Upper lobe of right lung (tissue), 1 donor: ENCODE measurements at regions not wholly inside any gene's neighbourhood (a gene's known extent, or its start where the extent isn't known, plus 50 kb on each side); places are given as distances from the start of the nearest gene placed in this dataset.

Experiments
- ATAC-seq: fragments of 200-7000 bp; cut with Tn5 transposase; one replicate; pipeline ENCODE4 v1.9.1; 2020; ENCODE audit warnings: mild to moderate bottlenecking, moderate library complexity
- DNase-seq: peaks from one replicate; pipeline ENCODE4 v3.0.0-alpha.2; 2020
- H3K27ac ChIP-seq: fragments of 200-600 bp; one replicate; pipeline ENCODE4 v1.8.0; 2022
- H3K27me3 ChIP-seq: fragments of 200-600 bp; one replicate; pipeline ENCODE4 v1.8.0; 2022; ENCODE audit warnings: mild to moderate bottlenecking
- H3K36me3 ChIP-seq: fragments of 200-600 bp; one replicate; pipeline ENCODE4 v1.8.0; 2022
- H3K4me1 ChIP-seq: fragments of 200-600 bp; one replicate; pipeline ENCODE4 v1.8.0; 2022
- H3K4me3 ChIP-seq: fragments of 200-600 bp; one replicate; pipeline ENCODE4 v1.8.0; 2022; ENCODE audit warnings: mild to moderate bottlenecking
- H3K9me3 ChIP-seq: fragments of 200-600 bp; one replicate; pipeline ENCODE4 v1.8.0; 2022
- CTCF ChIP-seq: fragments of 200-600 bp; IDR thresholded peaks from one replicate; pipeline ENCODE4 v1.8.0; 2022; ENCODE audit warnings: antibody characterized with exemption
- intact Hi-C: fragments of 100-400 bp; cut with DNase I; formaldehyde crosslinking; loops from one replicate; pipeline ENCODE4 v1.11.0; 2022
- donor health status: DM: no; HTN: yes; CAD: no; lungs with severe emphysema.

GRCh38 chr9:79986437-79986836 lies 414.7 kb downstream of the TLE4 start:
- intact Hi-C loops = no loop called here

GRCh38 chr9:79985772-79986171 lies 414.0 kb downstream of the TLE4 start:
- H3K4me3 ChIP-seq = no peak overlapping the region
- H3K27me3 ChIP-seq = no peaks in the 10 kb centered on the region
- no peak overlapping the region for H3K27ac ChIP-seq
- DNase-seq = no peak
- no peaks in the 10 kb centered on the region for H3K4me1 ChIP-seq
- no peaks in the 10 kb centered on the region for H3K9me3 ChIP-seq
- no peak for TF ChIP-seq CTCF
- H3K36me3 ChIP-seq = no peaks in the 10 kb centered on the region
- ATAC-seq = no peak
- intact Hi-C loops = no loop called here

More at GRCh38 chr9:79986437-79986836, 414.7 kb downstream of the TLE4 start:
- ATAC-seq (no peak), DNase-seq (no peak)
- no peak for TF ChIP-seq CTCF
- H3K27me3 ChIP-seq = no peaks in the 10 kb centered on the region
- no peaks in the 10 kb centered on the region for H3K4me1 ChIP-seq
- H3K4me3 ChIP-seq = no peak overlapping the region
- H3K36me3 ChIP-seq = no peaks in the 10 kb centered on the region
- no peaks in the 10 kb centered on the region for H3K9me3 ChIP-seq
- no peak overlapping the region for H3K27ac ChIP-seq

- Histone ChIP-seq H3K27ac (no peak overlapping the region), H3K36me3 (no peaks in the 10 kb centered on the region), H3K4me3 (no peak overlapping the region), H3K9me3 (no peaks in the 10 kb centered on the region), H3K4me1 (no peaks in the 10 kb centered on the region), H3K27me3 (no peaks in the 10 kb centered on the region)
- no peak for ATAC-seq
- no peak for TF ChIP-seq CTCF
- DNase-seq = no peak
- intact Hi-C loops = no loop called here
Observed at GRCh38 chr9:79985264-79985663, 413.5 kb downstream of the TLE4 start.

- no peaks in the 10 kb centered on the region for H3K27me3 ChIP-seq
- no peak for ATAC-seq
- no peaks in the 10 kb centered on the region for H3K36me3 ChIP-seq
- TF ChIP-seq CTCF = no peak
- no peak overlapping the region for H3K27ac ChIP-seq
- no peaks in the 10 kb centered on the region for H3K9me3 ChIP-seq
- DNase-seq = no peak
- intact Hi-C loops = no loop called here
- no peaks in the 10 kb centered on the region for H3K4me1 ChIP-seq
- H3K4me3 ChIP-seq = no peak overlapping the region
Observed at GRCh38 chr9:79984429-79985067, 412.8 kb downstream of the TLE4 start.

- TF ChIP-seq CTCF = no peak
- ATAC-seq (no peak), DNase-seq (no peak)
- intact Hi-C loops = no loop called here
- Histone ChIP-seq H3K27me3 (no peaks in the 10 kb centered on the region), H3K27ac (no peak overlapping the region), H3K9me3 (no peaks in the 10 kb centered on the region), H3K36me3 (no peaks in the 10 kb centered on the region), H3K4me3 (no peak overlapping the region), H3K4me1 (no peaks in the 10 kb centered on the region)
Observed at GRCh38 chr9:79980432-79980831, 408.7 kb downstream of the TLE4 start.
